Testis (tissue), 2 donors: ENCODE measurements at regions not wholly inside any gene's neighbourhood (a gene's known extent, or its start where the extent isn't known, plus 50 kb on each side); places are given as distances from the start of the nearest gene placed in this dataset.

Source experiments
- POLR2A ChIP-seq: fragments of 450-650 bp; IDR thresholded peaks from one replicate; pipeline ENCODE4 v1.6.1; 2017; ENCODE audit warnings: antibody characterized with exemption, mild to moderate bottlenecking, moderate library complexity
- TF ChIP-seq, protein P1 (sequence below), 3 experiments: fragments of 450-650 bp in 2 of 3; fragments of 200-600 bp in 1 of 3; sonication (generic) in 1 of 3; IDR thresholded peaks; one replicate each; pipeline ENCODE4 v1.5.1; 2016 to 2019; ENCODE audit warnings: antibody characterized with exemption in 3 of 3, mild to moderate bottlenecking in 2 of 3, moderate library complexity in 1 of 3

- TF ChIP-seq, protein P1, sequence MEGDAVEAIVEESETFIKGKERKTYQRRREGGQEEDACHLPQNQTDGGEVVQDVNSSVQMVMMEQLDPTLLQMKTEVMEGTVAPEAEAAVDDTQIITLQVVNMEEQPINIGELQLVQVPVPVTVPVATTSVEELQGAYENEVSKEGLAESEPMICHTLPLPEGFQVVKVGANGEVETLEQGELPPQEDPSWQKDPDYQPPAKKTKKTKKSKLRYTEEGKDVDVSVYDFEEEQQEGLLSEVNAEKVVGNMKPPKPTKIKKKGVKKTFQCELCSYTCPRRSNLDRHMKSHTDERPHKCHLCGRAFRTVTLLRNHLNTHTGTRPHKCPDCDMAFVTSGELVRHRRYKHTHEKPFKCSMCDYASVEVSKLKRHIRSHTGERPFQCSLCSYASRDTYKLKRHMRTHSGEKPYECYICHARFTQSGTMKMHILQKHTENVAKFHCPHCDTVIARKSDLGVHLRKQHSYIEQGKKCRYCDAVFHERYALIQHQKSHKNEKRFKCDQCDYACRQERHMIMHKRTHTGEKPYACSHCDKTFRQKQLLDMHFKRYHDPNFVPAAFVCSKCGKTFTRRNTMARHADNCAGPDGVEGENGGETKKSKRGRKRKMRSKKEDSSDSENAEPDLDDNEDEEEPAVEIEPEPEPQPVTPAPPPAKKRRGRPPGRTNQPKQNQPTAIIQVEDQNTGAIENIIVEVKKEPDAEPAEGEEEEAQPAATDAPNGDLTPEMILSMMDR (IDR thresholded peaks at IDR 0.05) = no peak
- TF ChIP-seq POLR2A = no peak
Observed at GRCh38 chr17:77889866-77890760, 68.4 kb upstream of the TNRC6C start.
